ENCODE measurements at regions not wholly inside any gene's neighbourhood (a gene's known extent, or its start where the extent isn't known, plus 50 kb on each side); places are given as distances from the start of the nearest gene placed in this dataset.

DNA sequence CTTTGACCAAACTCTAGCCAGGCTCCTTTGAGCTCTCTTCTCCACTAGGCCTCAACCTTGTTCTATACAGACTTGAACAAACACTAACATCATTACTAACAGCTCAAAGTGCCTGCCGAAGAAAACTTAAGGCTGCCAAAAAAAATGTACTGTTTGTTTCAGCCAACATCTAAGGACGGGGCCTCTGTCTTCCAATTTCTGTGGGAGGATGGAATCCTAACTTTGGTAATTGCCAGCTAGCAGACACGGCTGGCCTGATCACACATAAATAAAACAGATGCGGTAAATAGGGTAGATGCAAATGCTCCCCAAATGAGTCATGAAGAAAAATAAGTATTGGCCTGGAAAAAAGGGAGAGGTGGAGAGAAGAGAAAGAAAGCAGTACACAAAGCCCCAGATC, 394.3 kb downstream of the TMEM135 start:
- H3K27me3 Mint-ChIP-seq (ENCODE audit: low read depth), result no peaks in the 10 kb centered on the region
- TF ChIP-seq, protein P1, sequence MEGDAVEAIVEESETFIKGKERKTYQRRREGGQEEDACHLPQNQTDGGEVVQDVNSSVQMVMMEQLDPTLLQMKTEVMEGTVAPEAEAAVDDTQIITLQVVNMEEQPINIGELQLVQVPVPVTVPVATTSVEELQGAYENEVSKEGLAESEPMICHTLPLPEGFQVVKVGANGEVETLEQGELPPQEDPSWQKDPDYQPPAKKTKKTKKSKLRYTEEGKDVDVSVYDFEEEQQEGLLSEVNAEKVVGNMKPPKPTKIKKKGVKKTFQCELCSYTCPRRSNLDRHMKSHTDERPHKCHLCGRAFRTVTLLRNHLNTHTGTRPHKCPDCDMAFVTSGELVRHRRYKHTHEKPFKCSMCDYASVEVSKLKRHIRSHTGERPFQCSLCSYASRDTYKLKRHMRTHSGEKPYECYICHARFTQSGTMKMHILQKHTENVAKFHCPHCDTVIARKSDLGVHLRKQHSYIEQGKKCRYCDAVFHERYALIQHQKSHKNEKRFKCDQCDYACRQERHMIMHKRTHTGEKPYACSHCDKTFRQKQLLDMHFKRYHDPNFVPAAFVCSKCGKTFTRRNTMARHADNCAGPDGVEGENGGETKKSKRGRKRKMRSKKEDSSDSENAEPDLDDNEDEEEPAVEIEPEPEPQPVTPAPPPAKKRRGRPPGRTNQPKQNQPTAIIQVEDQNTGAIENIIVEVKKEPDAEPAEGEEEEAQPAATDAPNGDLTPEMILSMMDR (conservative IDR thresholded peaks at IDR 0.05), result no peak

More for the DNA sequence above, 394.3 kb downstream of the TMEM135 start:
- H3K14ac ChIP-seq (ENCODE audit: insufficient read depth, low read length), result no peak overlapping the region
- H2AK5ac ChIP-seq (ENCODE audit: insufficient read length, low read length), result no peak overlapping the region
- no peak overlapping the region for H3K4me3 Mint-ChIP-seq
- no peak overlapping the region for H4K5ac ChIP-seq (ENCODE audit: insufficient read length, low read depth, low read length)
- 0 out of 7 replicates have a peak, but pooled peaks cover 0 to 4% (median 0%) of the 10 kb centered on the region in 3 experiments for H3K36me3 Mint-ChIP-seq (ENCODE audit: insufficient read depth in 1 of 3, low read depth in 3 of 3)
- H3K18ac ChIP-seq (ENCODE audit: insufficient read length, low read depth, low read length), result no peak overlapping the region
- no peak overlapping the region for H2BK5ac ChIP-seq (ENCODE audit: insufficient read length, low read length)
- no peak overlapping the region for H2BK20ac ChIP-seq (ENCODE audit: low read depth, low read length, poor library complexity, severe bottlenecking)
- no peak overlapping the region for H2BK120ac ChIP-seq (ENCODE audit: low read depth, low read length, poor library complexity, severe bottlenecking)
- no peak overlapping the region for H3K4me2 ChIP-seq (ENCODE audit: insufficient read depth, insufficient read length, low read length)
- H3K4me1 Mint-ChIP-seq, result 0 out of 4 replicates have a peak, but pooled peaks cover 0 to 2% of the 10 kb centered on the region in 2 experiments
- no peak overlapping the region for H3T11ph ChIP-seq (ENCODE audit: low read length)
- no CpG with 5 or more reads among the region's 4 CpGs for WGBS (ENCODE audit: extremely low coverage, insufficient read length, low lambda C conversion rate)
- no peak overlapping the region for H4K8ac ChIP-seq (replicated peaks; ENCODE audit: insufficient read length, low read depth, low read length)
- no peaks in the 10 kb centered on the region for H3K4me1 ChIP-seq (ENCODE audit: insufficient read depth, low read length)
- H3K4ac ChIP-seq (ENCODE audit: low read depth, low read length), result no peak overlapping the region
- H2BK12ac ChIP-seq (ENCODE audit: insufficient read length, low read depth, low read length), result no peak overlapping the region
- no peaks in the 10 kb centered on the region for H3K79me1 ChIP-seq (ENCODE audit: insufficient read depth, low read depth, low read length, poor library complexity, severe bottlenecking)
- no peaks in the 10 kb centered on the region for H3K27me3 ChIP-seq (ENCODE audit: insufficient read depth, low read length)
- no peaks in the 10 kb centered on the region for H4K20me1 ChIP-seq (ENCODE audit: control insufficient read depth, insufficient read depth, insufficient read length)
- H4K91ac ChIP-seq (ENCODE audit: insufficient read length, low read depth, low read length), result no peak overlapping the region
- peaks cover 0 to 3% of the 10 kb centered on the region in 2 experiments; a peak in 1 of 5 replicates for H3K9me3 Mint-ChIP-seq
- no peak overlapping the region for H3K27ac ChIP-seq (ENCODE audit: insufficient read length, low read depth, low read length)
- no peak overlapping the region for H3K27ac Mint-ChIP-seq
- H2AFZ ChIP-seq (ENCODE audit: low read length), result no peak overlapping the region
- no peak overlapping the region for H3K56ac ChIP-seq (ENCODE audit: insufficient read length, low read depth, low read length)
- no peak overlapping the region for H3K9ac ChIP-seq (ENCODE audit: extremely low read depth, insufficient read length, low read length)
- no peak overlapping the region for H3K23ac ChIP-seq (ENCODE audit: insufficient read length, low read depth, low read length)
- DNase-seq, result no peak
- H3K9me3 ChIP-seq (ENCODE audit: control insufficient read depth, low read depth, low read length), result no peaks in the 10 kb centered on the region
- H3K79me2 ChIP-seq (ENCODE audit: insufficient read depth, low read length), result no peaks in the 10 kb centered on the region
- no peaks in the 10 kb centered on the region for H3K23me2 ChIP-seq (ENCODE audit: insufficient read length, low read depth, low read length, poor library complexity, severe bottlenecking)
- H2BK15ac ChIP-seq (ENCODE audit: low read depth, low read length), result no peak overlapping the region

Data from H9 (cell line).